IMR-90 (cell line): ENCODE measurements at regions not wholly inside any gene's neighbourhood (a gene's known extent, or its start where the extent isn't known, plus 50 kb on each side); places are given as distances from the start of the nearest gene placed in this dataset.

Source experiments
- ATAC-seq: fragments of 200-7000 bp; cut with Tn5 transposase; 2 replicates; pipeline ENCODE4 v1.9.1; 2020; ENCODE audit warnings: low read depth, mild to moderate bottlenecking, moderate library complexity
- BruUV-seq: library from RNA; stranded (reverse); fragments of 400-500 nt; replicated peaks from 2 replicates; lab custom pipeline; 2021; lab: Mats Ljungman, UMichigan
- CTCF ChIA-PET: fragments of 300-600 bp; formaldehyde crosslinking; extraction: SDS; loops from one replicate; lab custom pipeline; 2021; ENCODE audit warnings: antibody characterized with exemption; lab: Yijun Ruan, JAX
- POLR2A ChIA-PET: fragments of 300-600 bp; sonication (Branson Sonifier 250); formaldehyde crosslinking; loops from one replicate; lab custom pipeline; 2022; ENCODE audit warnings: antibody characterized with exemption; ENCODE audit not compliant: unreplicated experiment; lab: Charles Lee
- DNase-seq: peaks from one replicate; pipeline ENCODE4 v3.0.0; 2013
- H2AFZ ChIP-seq: replicated peaks from 2 replicates; pipeline ENCODE3; 2013; ENCODE audit warnings: low read length, mild to moderate bottlenecking; ENCODE audit not compliant: poor library complexity
- H2AK5ac ChIP-seq: 2 replicates; pipeline ENCODE4 v1.6.1; 2013; ENCODE audit warnings: low read depth, low read length, inconsistent platforms
- H2AK9ac ChIP-seq: replicated peaks from 2 replicates; pipeline ENCODE3; 2013; ENCODE audit warnings: mild to moderate bottlenecking, low read depth, low read length, moderate library complexity; ENCODE audit not compliant: poor library complexity
- H2BK120ac ChIP-seq: 2 replicates; pipeline ENCODE4 v1.6.1; 2013; ENCODE audit warnings: low read depth, low read length, inconsistent platforms
- H2BK15ac ChIP-seq: 3 replicates; pipeline ENCODE4 v1.6.1; 2013; ENCODE audit warnings: low read depth, low read length, inconsistent platforms
- H2BK20ac ChIP-seq: 2 replicates; pipeline ENCODE4 v1.6.1; 2013; ENCODE audit warnings: low read depth, mild to moderate bottlenecking, inconsistent platforms, low read length, moderate library complexity
- H2BK5ac ChIP-seq: 2 replicates; pipeline ENCODE4 v1.6.1; 2013; ENCODE audit warnings: mild to moderate bottlenecking, low read depth, low read length, inconsistent platforms; ENCODE audit not compliant: poor library complexity, severe bottlenecking
- H3K14ac ChIP-seq: replicated peaks from 2 replicates; pipeline ENCODE4 v1.6.1; 2013; ENCODE audit warnings: low read depth, low read length, inconsistent platforms
- H3K18ac ChIP-seq: 2 replicates; pipeline ENCODE4 v1.6.1; 2013; ENCODE audit warnings: low read depth, low read length, control low read depth
- H3K23ac ChIP-seq: 2 replicates; pipeline ENCODE4 v1.6.1; 2013; ENCODE audit warnings: low read depth, low read length, inconsistent platforms
- H3K27ac ChIP-seq: 2 replicates; pipeline ENCODE4 v1.5.1; 2013; ENCODE audit warnings: mild to moderate bottlenecking, control low read depth, low read length; ENCODE audit not compliant: insufficient read depth
- H3K27me3 ChIP-seq: 2 replicates; pipeline ENCODE4 v1.6.1; 2013; ENCODE audit warnings: low read length; ENCODE audit not compliant: control insufficient read depth, insufficient read depth
- H3K36me3 ChIP-seq: 2 replicates; pipeline ENCODE4 v1.6.1; 2013; ENCODE audit warnings: low read length, mixed read lengths; ENCODE audit not compliant: control insufficient read depth, insufficient read depth
- H3K4ac ChIP-seq: 2 replicates; pipeline ENCODE4 v1.6.1; 2013; ENCODE audit warnings: low read depth, low read length, inconsistent platforms
- H3K4me1 ChIP-seq: 2 replicates; pipeline ENCODE4 v1.6.1; 2013; ENCODE audit warnings: low read length, mixed read lengths; ENCODE audit not compliant: control insufficient read depth, insufficient read depth
- H3K4me2 ChIP-seq: 2 replicates; pipeline ENCODE4 v1.6.1; 2013; ENCODE audit warnings: low read depth, mild to moderate bottlenecking, control low read depth, low read length, moderate library complexity
- H3K4me3 ChIP-seq: 2 replicates; pipeline ENCODE4 v1.5.1; 2013; ENCODE audit warnings: low read depth, mild to moderate bottlenecking, control low read depth, low read length, moderate library complexity; ENCODE audit not compliant: insufficient read depth
- H3K56ac ChIP-seq: 2 replicates; pipeline ENCODE4 v1.6.1; 2013; ENCODE audit warnings: low read length, inconsistent platforms; ENCODE audit not compliant: insufficient read depth; ENCODE audit errors: extremely low read depth
- H3K79me1 ChIP-seq, 2 experiments: 2 replicates each; pipeline ENCODE4 v1.6.1; 2013; ENCODE audit warnings: low read length in 2 of 2, inconsistent platforms in 1 of 2, low read depth in 1 of 2
- H3K9ac ChIP-seq: 2 replicates; pipeline ENCODE4 v1.6.1; 2013; ENCODE audit warnings: low read depth, low read length, control low read depth
- H3K9me1 ChIP-seq: 2 replicates; pipeline ENCODE4 v1.6.1; 2013; ENCODE audit warnings: low read length, inconsistent platforms; ENCODE audit not compliant: insufficient read depth
- H3K9me3 ChIP-seq: 2 replicates; pipeline ENCODE4 v1.6.1; 2013; ENCODE audit warnings: low read length; ENCODE audit not compliant: control insufficient read depth, insufficient read depth
- H4K20me1 ChIP-seq: 2 replicates; pipeline ENCODE4 v1.6.1; 2013; ENCODE audit warnings: low read length, inconsistent platforms; ENCODE audit not compliant: insufficient read depth
- H4K5ac ChIP-seq: 2 replicates; pipeline ENCODE4 v1.6.1; 2013; ENCODE audit warnings: mild to moderate bottlenecking, low read depth, low read length, control low read depth
- H4K8ac ChIP-seq, 2 experiments: 2 replicates each; pipeline ENCODE4 v1.6.1; 2013; ENCODE audit warnings: low read depth in 2 of 2, low read length in 2 of 2, control low read depth in 1 of 2, inconsistent platforms in 1 of 2
- H4K91ac ChIP-seq: 2 replicates; pipeline ENCODE4 v1.6.1; 2013; ENCODE audit warnings: low read depth, low read length, inconsistent platforms; ENCODE audit not compliant: insufficient read depth
- BHLHE40 ChIP-seq: fragments of 150-350 bp; IDR thresholded peaks from 2 replicates; pipeline ENCODE4 v1.6.1; 2016; ENCODE audit warnings: mild to moderate bottlenecking, low read depth, low read length
- CEBPB ChIP-seq: IDR thresholded peaks from 2 replicates; pipeline ENCODE4 v1.6.1; 2012; ENCODE audit warnings: low read depth, low read length, improper control_type of control experiment
- CHD1 ChIP-seq: IDR thresholded peaks from 2 replicates; pipeline ENCODE4 v1.6.1; 2012; ENCODE audit warnings: low read depth, low read length, improper control_type of control experiment
- FOS ChIP-seq: fragments of 150-350 bp; IDR thresholded peaks from 2 replicates; pipeline ENCODE4 v1.6.1; 2016; ENCODE audit warnings: low read depth, low read length
- MAFK ChIP-seq: IDR thresholded peaks from 2 replicates; pipeline ENCODE4 v1.6.1; 2012; ENCODE audit warnings: low read depth, low read length, improper control_type of control experiment
- MAZ ChIP-seq: IDR thresholded peaks from 2 replicates; pipeline ENCODE4 v1.6.1; 2012; ENCODE audit warnings: low read depth, mild to moderate bottlenecking, low read length, improper control_type of control experiment, moderate library complexity, borderline replicate concordance
- MXI1 ChIP-seq: IDR thresholded peaks from 2 replicates; pipeline ENCODE4 v1.6.1; 2012; ENCODE audit warnings: low read depth, mild to moderate bottlenecking, low read length, moderate library complexity, borderline replicate concordance
- NFE2L2 ChIP-seq: fragments of 150-350 bp; IDR thresholded peaks from 2 replicates; pipeline ENCODE4 v1.6.1; 2016; ENCODE audit warnings: low read depth, mild to moderate bottlenecking, low read length
- RAD21 ChIP-seq: IDR thresholded peaks from 2 replicates; pipeline ENCODE4 v1.6.1; 2012; ENCODE audit warnings: low read length, improper control_type of control experiment
- RCOR1 ChIP-seq: IDR thresholded peaks from 2 replicates; pipeline ENCODE4 v1.6.1; 2012; ENCODE audit warnings: mild to moderate bottlenecking, low read length, improper control_type of control experiment; ENCODE audit not compliant: insufficient replicate concordance
- RFX5 ChIP-seq: IDR thresholded peaks from 2 replicates; pipeline ENCODE4 v1.8.0; 2012; ENCODE audit warnings: low read depth, mild to moderate bottlenecking, low read length, moderate library complexity
- SMC3 ChIP-seq: fragments of 150-350 bp; IDR thresholded peaks from 2 replicates; pipeline ENCODE4 v1.6.1; 2016; ENCODE audit warnings: low read depth, mild to moderate bottlenecking, antibody characterized with exemption, low read length, moderate library complexity
- WGBS, 2 experiments: methylation state at CpG; one replicate each; pipeline versions ENCODE4 v1.1.5 to v1.1.7; 2013; ENCODE audit warnings: missing lambda C conversion rate in 2 of 2; ENCODE audit not compliant: insufficient read length in 1 of 2; ENCODE audit errors: extremely low coverage in 2 of 2; 5-methylcytosine and 5-hydroxymethylcytosine counted together
- dilution Hi-C: fragments of 300-500 bp; cut with HindIII; formaldehyde crosslinking; loops from one replicate; pipeline ENCODE4 v1.14.3; 2018; ENCODE audit warnings: low sequenced_read_pairs; ENCODE audit not compliant: unreplicated experiment
- in situ Hi-C: fragments of 300-500 bp; cut with MboI; formaldehyde crosslinking; loops from 3 replicates; pipeline ENCODE4 v1.14.3; 2019; ENCODE audit warnings: low sequenced_read_pairs, inconsistent platforms, mixed read lengths
- intact Hi-C: fragments of 100-400 bp; cut with micrococcal nuclease; formaldehyde crosslinking; loops from 2 replicates; pipeline ENCODE4 v1.10.0; 2022
- TF ChIP-seq, protein P1 (sequence below): fragments of 150-350 bp; IDR thresholded peaks from 2 replicates; pipeline ENCODE4 v1.6.1; 2016; ENCODE audit warnings: low read depth, mild to moderate bottlenecking, low read length, moderate library complexity, borderline replicate concordance
- TF ChIP-seq, protein P2 (sequence below): fragments of 150-350 bp; IDR thresholded peaks from 2 replicates; pipeline ENCODE4 v1.6.1; 2017; ENCODE audit warnings: mild to moderate bottlenecking, antibody characterized with exemption, low read length, low read depth
- TF ChIP-seq, protein P3 (sequence below): conservative IDR thresholded peaks from 2 replicates; pipeline ENCODE4 v1.5.1; 2012; ENCODE audit warnings: mild to moderate bottlenecking, low read depth, low read length, improper control_type of control experiment

DNA sequence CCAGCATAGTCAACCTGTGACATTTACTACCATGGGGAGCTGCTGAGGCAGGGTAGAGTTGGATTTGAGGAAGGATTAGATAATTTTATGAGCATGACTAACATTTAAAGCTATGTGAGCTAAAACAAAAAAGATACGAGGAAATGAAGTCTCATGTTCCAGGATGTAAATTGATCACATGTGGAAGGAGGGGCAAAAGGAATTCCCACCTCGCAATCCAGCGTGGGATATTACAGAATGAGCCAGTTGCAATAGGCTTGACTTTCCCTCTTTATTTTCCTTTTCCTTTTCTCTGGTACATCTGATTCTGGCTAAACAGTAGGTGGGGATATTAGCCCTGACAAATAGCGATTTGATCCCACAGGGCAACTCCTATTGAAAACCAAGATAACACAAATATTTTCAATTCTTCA is 214.9 kb upstream of the HMGA2 start:
- peak; percentile 44; the same call in 1 of the 2 replicates for ATAC-seq
- no CpG with 5 or more reads among the region's 4 CpGs for WGBS, 2 experiments
- TF ChIP-seq MAFK (no peak), RFX5 (no peak), RCOR1 (no peak), NFE2L2 (no peak), FOS (no peak), BHLHE40 (no peak; the same call in 1 of the 2 replicates), MXI1 (no peak), CEBPB (peak; percentile 42; the same call in 1 of the 2 replicates), CHD1 (no peak), MAZ (no peak), RAD21 (peak; percentile 43; the same call in 1 of the 2 replicates), SMC3 (peak; percentile 30)
- TF ChIP-seq, protein P1, sequence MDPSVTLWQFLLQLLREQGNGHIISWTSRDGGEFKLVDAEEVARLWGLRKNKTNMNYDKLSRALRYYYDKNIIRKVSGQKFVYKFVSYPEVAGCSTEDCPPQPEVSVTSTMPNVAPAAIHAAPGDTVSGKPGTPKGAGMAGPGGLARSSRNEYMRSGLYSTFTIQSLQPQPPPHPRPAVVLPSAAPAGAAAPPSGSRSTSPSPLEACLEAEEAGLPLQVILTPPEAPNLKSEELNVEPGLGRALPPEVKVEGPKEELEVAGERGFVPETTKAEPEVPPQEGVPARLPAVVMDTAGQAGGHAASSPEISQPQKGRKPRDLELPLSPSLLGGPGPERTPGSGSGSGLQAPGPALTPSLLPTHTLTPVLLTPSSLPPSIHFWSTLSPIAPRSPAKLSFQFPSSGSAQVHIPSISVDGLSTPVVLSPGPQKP = no peak
- TF ChIP-seq, protein P2, sequence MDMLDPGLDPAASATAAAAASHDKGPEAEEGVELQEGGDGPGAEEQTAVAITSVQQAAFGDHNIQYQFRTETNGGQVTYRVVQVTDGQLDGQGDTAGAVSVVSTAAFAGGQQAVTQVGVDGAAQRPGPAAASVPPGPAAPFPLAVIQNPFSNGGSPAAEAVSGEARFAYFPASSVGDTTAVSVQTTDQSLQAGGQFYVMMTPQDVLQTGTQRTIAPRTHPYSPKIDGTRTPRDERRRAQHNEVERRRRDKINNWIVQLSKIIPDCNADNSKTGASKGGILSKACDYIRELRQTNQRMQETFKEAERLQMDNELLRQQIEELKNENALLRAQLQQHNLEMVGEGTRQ = peak; percentile 70
- TF ChIP-seq, protein P3, sequence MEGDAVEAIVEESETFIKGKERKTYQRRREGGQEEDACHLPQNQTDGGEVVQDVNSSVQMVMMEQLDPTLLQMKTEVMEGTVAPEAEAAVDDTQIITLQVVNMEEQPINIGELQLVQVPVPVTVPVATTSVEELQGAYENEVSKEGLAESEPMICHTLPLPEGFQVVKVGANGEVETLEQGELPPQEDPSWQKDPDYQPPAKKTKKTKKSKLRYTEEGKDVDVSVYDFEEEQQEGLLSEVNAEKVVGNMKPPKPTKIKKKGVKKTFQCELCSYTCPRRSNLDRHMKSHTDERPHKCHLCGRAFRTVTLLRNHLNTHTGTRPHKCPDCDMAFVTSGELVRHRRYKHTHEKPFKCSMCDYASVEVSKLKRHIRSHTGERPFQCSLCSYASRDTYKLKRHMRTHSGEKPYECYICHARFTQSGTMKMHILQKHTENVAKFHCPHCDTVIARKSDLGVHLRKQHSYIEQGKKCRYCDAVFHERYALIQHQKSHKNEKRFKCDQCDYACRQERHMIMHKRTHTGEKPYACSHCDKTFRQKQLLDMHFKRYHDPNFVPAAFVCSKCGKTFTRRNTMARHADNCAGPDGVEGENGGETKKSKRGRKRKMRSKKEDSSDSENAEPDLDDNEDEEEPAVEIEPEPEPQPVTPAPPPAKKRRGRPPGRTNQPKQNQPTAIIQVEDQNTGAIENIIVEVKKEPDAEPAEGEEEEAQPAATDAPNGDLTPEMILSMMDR = peak; percentile 33

More for the DNA sequence above, 214.9 kb upstream of the HMGA2 start:
- intact Hi-C loops = no loop called here
- H3K79me1 ChIP-seq = peaks cover 19 to 45% of the 10 kb centered on the region in 2 experiments
- no peak overlapping the region for H3K4me3 ChIP-seq
- no peaks in the 10 kb centered on the region for H4K20me1 ChIP-seq
- H4K5ac ChIP-seq = no peak overlapping the region; the same call in 1 of the 2 replicates
- H2AFZ ChIP-seq = no peak overlapping the region
- H3K9me1 ChIP-seq = peaks cover 7% of the 10 kb centered on the region
- H3K56ac ChIP-seq = no peak overlapping the region
- no peaks in the 10 kb centered on the region for H3K36me3 ChIP-seq
- peak overlapping the region; percentile 36; the same call in 1 of the 2 replicates for H3K18ac ChIP-seq
- in situ Hi-C loops = loop anchor here (10.0 kb wide), 1 partner anchor 215 kb away; the partner anchor contains the start of gene HMGA2
- H2BK20ac ChIP-seq = peak overlapping the region; percentile 14; the same call in 1 of the 2 replicates
- H3K14ac ChIP-seq = peak overlapping the region; percentile 18
- peak overlapping the region; percentile 27; the same call in 1 of the 3 replicates for H2BK15ac ChIP-seq
- no peak overlapping the region for H3K27ac ChIP-seq
- H3K9me3 ChIP-seq = peaks cover 4% of the 10 kb centered on the region; the same call in 1 of the 2 replicates
- POLR2A ChIA-PET = no interaction called here
- dilution Hi-C loops = no loop called here
- peak; percentile 93 for DNase-seq
- H3K9ac ChIP-seq = no peak overlapping the region
- CTCF ChIA-PET = interaction anchor here (0.7 to 1.5 kb wide), 2 partner anchors 53 to 61 kb away, joined by 3 to 4 read pairs; no protein-coding TSS in a partner anchor
- BruUV-seq = no TSS peak
- H3K27me3 ChIP-seq = no peaks in the 10 kb centered on the region
- H4K8ac ChIP-seq = peak overlapping the region in 1 of 2 experiments; percentile 77; a peak in 3 of 4 replicates
- peak overlapping the region; percentile 97 for H2BK5ac ChIP-seq
- H3K4me1 ChIP-seq = peaks cover 19% of the 10 kb centered on the region
- H4K91ac ChIP-seq = no peak overlapping the region
- H2AK5ac ChIP-seq = no peak overlapping the region; the same call in 1 of the 2 replicates
- H2AK9ac ChIP-seq = no peak overlapping the region
- peak overlapping the region; percentile 63; the same call in 1 of the 2 replicates for H3K23ac ChIP-seq
- peak overlapping the region; percentile 7; the same call in 1 of the 2 replicates for H2BK120ac ChIP-seq
- no peak overlapping the region for H3K4me2 ChIP-seq
- peak overlapping the region; percentile 39; the same call in 1 of the 2 replicates for H3K4ac ChIP-seq
